Epithelial cell of esophagus (primary cell): ENCODE measurements at regions not wholly inside any gene's neighbourhood (a gene's known extent, or its start where the extent isn't known, plus 50 kb on each side); places are given as distances from the start of the nearest gene placed in this dataset.

Experiments
- DNase-seq: peaks from one replicate; pipeline ENCODE4 v3.0.0; 2010; ENCODE audit warnings: low read depth
- H3K4me3 ChIP-seq: 2 replicates; pipeline ENCODE4 v1.5.1; 2011; ENCODE audit warnings: mild to moderate bottlenecking, low read length, control low read depth
- TF ChIP-seq, protein P1 (sequence below): IDR thresholded peaks from 2 replicates; pipeline ENCODE4 v1.5.1; 2011; ENCODE audit warnings: low read depth, mild to moderate bottlenecking, low read length, control low read depth, inconsistent platforms; ENCODE audit not compliant: insufficient read depth; ENCODE audit errors: missing control alignments

DNA sequence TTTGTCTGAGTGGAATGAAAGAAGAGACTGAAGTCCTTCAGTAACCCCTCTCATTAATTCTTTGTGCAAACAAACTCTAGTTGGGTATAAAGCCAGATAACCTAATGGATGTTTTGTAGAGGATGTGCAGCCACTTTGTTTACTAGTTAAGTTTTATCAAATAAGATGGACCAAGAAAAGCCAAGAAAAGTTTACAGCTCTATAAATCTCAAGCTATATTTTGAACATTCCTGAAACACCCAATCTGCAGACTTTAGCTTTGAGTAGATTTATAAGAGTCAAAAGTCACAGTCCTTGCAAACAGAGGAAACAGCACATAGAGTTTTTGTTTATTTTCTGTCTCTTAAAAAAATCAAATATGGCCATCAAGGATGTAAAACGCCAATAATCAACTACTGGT is 452.9 kb downstream of the SPRY1 start:
- TF ChIP-seq, protein P1, sequence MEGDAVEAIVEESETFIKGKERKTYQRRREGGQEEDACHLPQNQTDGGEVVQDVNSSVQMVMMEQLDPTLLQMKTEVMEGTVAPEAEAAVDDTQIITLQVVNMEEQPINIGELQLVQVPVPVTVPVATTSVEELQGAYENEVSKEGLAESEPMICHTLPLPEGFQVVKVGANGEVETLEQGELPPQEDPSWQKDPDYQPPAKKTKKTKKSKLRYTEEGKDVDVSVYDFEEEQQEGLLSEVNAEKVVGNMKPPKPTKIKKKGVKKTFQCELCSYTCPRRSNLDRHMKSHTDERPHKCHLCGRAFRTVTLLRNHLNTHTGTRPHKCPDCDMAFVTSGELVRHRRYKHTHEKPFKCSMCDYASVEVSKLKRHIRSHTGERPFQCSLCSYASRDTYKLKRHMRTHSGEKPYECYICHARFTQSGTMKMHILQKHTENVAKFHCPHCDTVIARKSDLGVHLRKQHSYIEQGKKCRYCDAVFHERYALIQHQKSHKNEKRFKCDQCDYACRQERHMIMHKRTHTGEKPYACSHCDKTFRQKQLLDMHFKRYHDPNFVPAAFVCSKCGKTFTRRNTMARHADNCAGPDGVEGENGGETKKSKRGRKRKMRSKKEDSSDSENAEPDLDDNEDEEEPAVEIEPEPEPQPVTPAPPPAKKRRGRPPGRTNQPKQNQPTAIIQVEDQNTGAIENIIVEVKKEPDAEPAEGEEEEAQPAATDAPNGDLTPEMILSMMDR: no peak
- no peak overlapping the region for H3K4me3 ChIP-seq
- DNase-seq: no peak

GRCh38 chr4:123851521-123851920 is 454.9 kb downstream of the SPRY1 start:
- H3K4me3 ChIP-seq: no peak overlapping the region
- TF ChIP-seq, protein P1: no peak
- DNase-seq: no peak

DNA sequence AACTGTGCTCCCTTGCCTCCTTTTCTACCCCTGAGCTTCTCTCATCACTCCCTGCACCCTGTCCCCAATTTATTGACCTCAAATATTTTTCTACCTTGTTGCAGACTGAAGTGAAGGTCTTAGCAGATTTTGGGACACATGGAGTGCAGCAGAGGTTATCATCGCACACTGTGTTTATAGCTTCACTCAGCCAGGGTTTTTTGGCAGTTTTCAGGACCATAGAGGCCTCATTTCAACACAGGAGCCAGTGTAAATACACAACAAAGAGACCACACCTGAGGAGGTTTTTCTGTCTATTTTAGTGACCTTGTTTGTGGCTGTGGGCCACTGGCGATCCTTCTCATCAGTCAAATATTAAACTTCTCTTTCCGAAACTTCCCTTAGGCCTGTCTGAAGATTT is 457.1 kb downstream of the SPRY1 start:
- no peak overlapping the region for H3K4me3 ChIP-seq
- no peak for DNase-seq
- TF ChIP-seq, protein P1: no peak

DNA sequence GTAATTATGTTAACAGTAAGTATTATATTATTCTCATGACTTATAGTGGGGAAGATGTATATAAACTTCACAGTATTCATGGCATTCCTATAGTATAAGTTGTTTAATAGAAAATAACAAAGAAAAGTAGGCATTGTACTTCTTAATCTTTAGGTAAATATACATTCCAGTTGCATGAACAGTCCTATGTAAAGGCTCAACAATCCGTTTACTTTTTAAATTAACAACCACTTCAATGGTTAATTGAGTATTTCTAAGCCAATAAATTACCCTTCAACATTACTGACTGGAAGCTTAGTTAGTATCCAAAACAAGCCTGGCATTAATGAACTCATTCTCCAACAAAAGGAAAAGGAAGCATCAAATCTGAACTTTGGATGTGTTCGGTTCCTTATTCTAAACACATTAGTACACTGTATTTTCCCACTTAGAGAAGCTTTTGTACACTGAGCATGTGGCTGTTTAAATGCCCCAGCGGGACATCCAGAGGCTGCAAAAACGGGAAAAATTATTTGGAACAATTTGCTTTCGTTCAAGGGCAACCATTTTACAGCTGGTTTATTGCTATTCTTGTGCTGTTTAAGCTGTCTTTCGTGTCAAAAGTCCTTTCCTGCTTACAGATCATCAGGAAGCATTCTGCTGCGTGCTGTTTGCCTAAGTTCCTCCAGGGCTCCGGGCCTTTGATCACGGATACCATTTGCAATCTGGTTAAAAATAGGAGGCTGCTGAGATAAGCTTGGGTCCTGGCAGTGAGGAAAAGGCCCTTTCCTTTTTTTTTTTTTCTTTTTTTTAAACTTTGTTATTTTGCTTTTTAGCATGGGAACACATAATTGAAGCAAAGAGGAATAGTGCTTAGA is 460.3 kb downstream of the SPRY1 start:
- peak; percentile 31 for DNase-seq
- H3K4me3 ChIP-seq: no peak overlapping the region
- TF ChIP-seq, protein P1: peak; percentile 25

DNA sequence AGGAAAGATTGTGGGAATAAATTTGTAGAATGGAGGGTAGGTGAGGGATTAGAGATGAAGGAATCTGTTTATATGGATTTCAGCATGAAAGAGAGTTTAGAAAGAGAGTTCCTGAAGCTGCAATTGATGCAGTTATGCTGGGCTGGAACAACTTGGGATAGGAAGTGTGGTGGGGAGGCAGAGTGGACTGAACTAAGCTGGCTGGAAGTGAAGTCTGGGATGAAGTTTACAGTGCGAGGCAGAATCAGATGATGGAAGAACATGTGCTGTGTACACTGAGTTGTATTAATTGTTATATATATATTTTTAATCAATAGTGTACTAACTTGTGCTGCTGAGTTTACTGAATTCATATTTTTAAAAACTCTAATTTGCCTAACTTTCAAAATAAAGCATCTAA is 461.9 kb downstream of the SPRY1 start:
- no peak overlapping the region for H3K4me3 ChIP-seq
- no peak for DNase-seq
- TF ChIP-seq, protein P1: no peak

GRCh38 chr4:123862812-123863211 is 466.2 kb downstream of the SPRY1 start:
- H3K4me3 ChIP-seq: no peak overlapping the region
- DNase-seq: peak; percentile 65
- TF ChIP-seq, protein P1: no peak

DNA sequence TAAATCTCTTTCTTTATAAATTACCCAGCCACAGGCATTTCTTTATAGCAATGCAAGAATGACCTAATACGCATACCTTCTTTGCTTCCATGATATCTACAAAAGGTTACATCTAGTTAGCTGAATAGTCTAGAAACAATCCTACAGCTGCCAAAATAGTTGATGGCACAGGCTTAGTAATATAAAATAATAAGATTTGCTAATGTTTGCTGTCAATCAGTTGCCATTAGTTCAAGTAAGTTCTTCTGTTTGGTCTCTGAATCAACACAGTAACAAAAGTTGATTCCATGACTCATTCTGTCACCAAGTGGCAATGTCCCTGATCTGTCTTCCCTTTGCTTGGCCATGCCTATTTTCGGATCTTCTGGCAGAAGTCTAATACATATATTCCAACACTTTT is 470.2 kb downstream of the SPRY1 start:
- TF ChIP-seq, protein P1: no peak
- DNase-seq: no peak
- H3K4me3 ChIP-seq: no peak overlapping the region
